A549 (cell line): ENCODE measurements at regions not wholly inside any gene's neighbourhood (a gene's known extent, or its start where the extent isn't known, plus 50 kb on each side); places are given as distances from the start of the nearest gene placed in this dataset.

Experiments used
- ATAC-seq, 2 experiments: fragments of 200-7000 bp in 1 of 2; fragments of >200 bp in 1 of 2; cut with Nextera tagmentation in 1 of 2; cut with Tn5 transposase in 1 of 2; 3 replicates each; pipeline versions ENCODE4 v1.8.0 to v1.9.1; 2018 to 2020; ENCODE audit warnings: mild to moderate bottlenecking in 1 of 2, moderate library complexity in 1 of 2
- CTCF ChIA-PET: fragments of 300-600 bp; sonication (Branson Sonifier 250); formaldehyde crosslinking; extraction: SDS; loops from one replicate; lab custom pipeline; 2021; ENCODE audit warnings: antibody characterized with exemption, inconsistent platforms; lab: Yijun Ruan, JAX
- POLR2A ChIA-PET: fragments of 350-600 bp; formaldehyde crosslinking; extraction: SDS; loops from one replicate; lab custom pipeline; 2021; ENCODE audit warnings: antibody characterized with exemption, inconsistent platforms; lab: Yijun Ruan, JAX
- DNase-seq, 2 experiments: peaks; one replicate each; pipeline versions ENCODE4 v3.0.0 to v3.0.0-alpha.2; 2011 to 2016; ENCODE audit warnings: low read depth in 1 of 2, low spot score in 1 of 2
- FAIRE-seq: peaks from 2 replicates; lab custom pipeline; 2011; peaks lifted over from hg19 to GRCh38; lab: Jason Lieb, UNC
- H3K27ac ChIP-seq, 2 experiments: fragments of >200 bp; sonication (Bioruptor Twin); formaldehyde crosslinking; 3 replicates each; pipeline ENCODE4 v1.5.1; 2016 to 2017
- H3K4me1 ChIP-seq: fragments of >200 bp; sonication (Bioruptor Twin); formaldehyde crosslinking; 3 replicates; pipeline ENCODE4 v1.6.1; 2016
- H3K4me2 ChIP-seq: fragments of >200 bp; sonication (Bioruptor Twin); formaldehyde crosslinking; 3 replicates; pipeline ENCODE4 v1.6.1; 2016
- H3K4me3 ChIP-seq: fragments of >200 bp; sonication (Bioruptor Twin); formaldehyde crosslinking; 3 replicates; pipeline ENCODE4 v1.5.1; 2016
- H3K9me3 ChIP-seq: fragments of >200 bp; sonication (Bioruptor Twin); formaldehyde crosslinking; 3 replicates; pipeline ENCODE4 v1.6.1; 2016
- CBX2 ChIP-seq: fragments of 200-600 bp; sonication (generic); IDR thresholded peaks from 2 replicates; pipeline ENCODE4 v1.6.1; 2016; ENCODE audit warnings: low read depth, mild to moderate bottlenecking, borderline replicate concordance
- CEBPB ChIP-seq, 2 experiments: fragments of >200 bp in 1 of 2; sonication (Bioruptor Twin) in 1 of 2; formaldehyde crosslinking in 1 of 2; IDR thresholded peaks; 2 replicates each; pipeline ENCODE4 v1.6.1; 2012 to 2016
- CHD2 ChIP-seq: fragments of 150-350 bp; IDR thresholded peaks from 2 replicates; pipeline ENCODE4 v1.6.1; 2014; ENCODE audit warnings: low read length; ENCODE audit not compliant: partially characterized antibody
- CHD4 ChIP-seq: fragments of 200-600 bp; sonication (generic); IDR thresholded peaks from 2 replicates; pipeline ENCODE4 v1.6.1; 2016; ENCODE audit warnings: antibody characterized with exemption, mild to moderate bottlenecking, borderline replicate concordance
- EHF ChIP-seq: fragments of 250-450 bp; sonication (Bioruptor Pico); IDR thresholded peaks from 2 replicates; pipeline ENCODE4 v1.5.0; 2020; ENCODE audit warnings: mild to moderate bottlenecking
- EP300 ChIP-seq, 2 experiments: fragments of >200 bp; sonication (Bioruptor Twin); formaldehyde crosslinking; IDR thresholded peaks; 2 replicates in 1 of 2; 3 replicates in 1 of 2; pipeline ENCODE4 v1.6.1; 2016 to 2017
- ESRRA ChIP-seq: fragments of 150-350 bp; IDR thresholded peaks from 2 replicates; pipeline ENCODE4 v1.6.1; 2014; ENCODE audit warnings: mild to moderate bottlenecking, low read length, borderline replicate concordance
- FOSB ChIP-seq: fragments of 250-450 bp; sonication (Bioruptor Pico); IDR thresholded peaks from 2 replicates; pipeline ENCODE4 v1.5.0; 2020; ENCODE audit warnings: mild to moderate bottlenecking, moderate library complexity
- GATA3 ChIP-seq: IDR thresholded peaks from 2 replicates; pipeline ENCODE4 v1.6.1; 2012; ENCODE audit warnings: borderline replicate concordance
- HDAC2 ChIP-seq: fragments of 200-600 bp; sonication (generic); IDR thresholded peaks from 2 replicates; pipeline ENCODE4 v1.6.1; 2016
- HEYL ChIP-seq: fragments of 250-450 bp; sonication (Bioruptor Pico); IDR thresholded peaks from 2 replicates; pipeline ENCODE4 v1.8.0; 2021; ENCODE audit warnings: mild to moderate bottlenecking, moderate library complexity
- HOXA7 ChIP-seq: fragments of 250-450 bp; sonication (Bioruptor Pico); IDR thresholded peaks from 2 replicates; pipeline ENCODE4 v1.5.0; 2020; ENCODE audit warnings: mild to moderate bottlenecking, moderate library complexity
- HOXB13 ChIP-seq: fragments of 250-450 bp; sonication (Bioruptor Pico); IDR thresholded peaks from 2 replicates; pipeline ENCODE4 v1.5.0; 2020; ENCODE audit warnings: low read depth, mild to moderate bottlenecking, moderate library complexity
- HOXB5 ChIP-seq: fragments of 250-450 bp; sonication (Bioruptor Pico); IDR thresholded peaks from 2 replicates; pipeline ENCODE4 v1.5.0; 2020; ENCODE audit warnings: mild to moderate bottlenecking, moderate library complexity
- JUN ChIP-seq, 2 experiments: fragments of >200 bp; sonication (Bioruptor Twin); formaldehyde crosslinking; IDR thresholded peaks; 2 replicates in 1 of 2; 3 replicates in 1 of 2; pipeline ENCODE4 v1.6.1; 2016 to 2017
- NPAS2 ChIP-seq: fragments of 250-450 bp; sonication (Bioruptor Pico); IDR thresholded peaks from 2 replicates; pipeline ENCODE4 v1.8.0; 2022; ENCODE audit warnings: mild to moderate bottlenecking, moderate library complexity, borderline replicate concordance
- PHF8 ChIP-seq: fragments of 200-600 bp; sonication (generic); IDR thresholded peaks from 2 replicates; pipeline ENCODE4 v1.6.1; 2016; ENCODE audit warnings: low read depth, mild to moderate bottlenecking, antibody characterized with exemption, moderate library complexity, borderline replicate concordance
- POLR2AphosphoS2 ChIP-seq: conservative IDR thresholded peaks from 2 replicates; pipeline ENCODE4 v1.6.1; 2012; ENCODE audit warnings: low read length, improper control_type of control experiment, inconsistent platforms
- RARB ChIP-seq: fragments of 250-450 bp; sonication (Bioruptor Pico); IDR thresholded peaks from 2 replicates; pipeline ENCODE4 v1.8.0; 2021; ENCODE audit warnings: mild to moderate bottlenecking, moderate library complexity
- RFX5 ChIP-seq: fragments of 450-650 bp; IDR thresholded peaks from 2 replicates; pipeline ENCODE4 v1.7.1; 2014; ENCODE audit warnings: antibody characterized with exemption, mild to moderate bottlenecking, moderate library complexity
- SREBF2 ChIP-seq: fragments of 450-650 bp; IDR thresholded peaks from 2 replicates; pipeline ENCODE4 v1.6.1; 2014; ENCODE audit warnings: mild to moderate bottlenecking, moderate library complexity
- TFCP2L1 ChIP-seq: fragments of 250-450 bp; sonication (Bioruptor Pico); IDR thresholded peaks from 2 replicates; pipeline ENCODE4 v1.5.0; 2021; ENCODE audit warnings: mild to moderate bottlenecking
- ZNF302 ChIP-seq: fragments of 250-450 bp; sonication (Bioruptor Pico); IDR thresholded peaks from 2 replicates; pipeline ENCODE4 v1.9.0; 2021; ENCODE audit warnings: inconsistent platforms, mild to moderate bottlenecking, moderate library complexity
- WGBS: methylation state at CpG from one replicate; pipeline ENCODE4 v1.1.6; 2017; ENCODE audit errors: missing lambda C conversion rate; 5-methylcytosine and 5-hydroxymethylcytosine counted together
- TF ChIP-seq, protein P1 (sequence below): fragments of >200 bp; sonication (Bioruptor Twin); formaldehyde crosslinking; IDR thresholded peaks from 3 replicates; pipeline ENCODE4 v1.6.1; 2016
- TF ChIP-seq, protein P2 (sequence below): IDR thresholded peaks from 2 replicates; pipeline ENCODE4 v1.6.1; 2012; ENCODE audit warnings: low read depth, borderline replicate concordance
- TF ChIP-seq, protein P3 (sequence below): fragments of >200 bp; sonication (Bioruptor Twin); formaldehyde crosslinking; IDR thresholded peaks from 2 replicates; pipeline ENCODE4 v1.6.1; 2016
- TF ChIP-seq, protein P4 (sequence below): fragments of 450-650 bp; IDR thresholded peaks from 2 replicates; pipeline ENCODE4 v1.6.1; 2014; ENCODE audit warnings: antibody characterized with exemption
- TF ChIP-seq, protein P5 (sequence below): IDR thresholded peaks from 2 replicates; pipeline ENCODE4 v1.6.1; 2012

DNA sequence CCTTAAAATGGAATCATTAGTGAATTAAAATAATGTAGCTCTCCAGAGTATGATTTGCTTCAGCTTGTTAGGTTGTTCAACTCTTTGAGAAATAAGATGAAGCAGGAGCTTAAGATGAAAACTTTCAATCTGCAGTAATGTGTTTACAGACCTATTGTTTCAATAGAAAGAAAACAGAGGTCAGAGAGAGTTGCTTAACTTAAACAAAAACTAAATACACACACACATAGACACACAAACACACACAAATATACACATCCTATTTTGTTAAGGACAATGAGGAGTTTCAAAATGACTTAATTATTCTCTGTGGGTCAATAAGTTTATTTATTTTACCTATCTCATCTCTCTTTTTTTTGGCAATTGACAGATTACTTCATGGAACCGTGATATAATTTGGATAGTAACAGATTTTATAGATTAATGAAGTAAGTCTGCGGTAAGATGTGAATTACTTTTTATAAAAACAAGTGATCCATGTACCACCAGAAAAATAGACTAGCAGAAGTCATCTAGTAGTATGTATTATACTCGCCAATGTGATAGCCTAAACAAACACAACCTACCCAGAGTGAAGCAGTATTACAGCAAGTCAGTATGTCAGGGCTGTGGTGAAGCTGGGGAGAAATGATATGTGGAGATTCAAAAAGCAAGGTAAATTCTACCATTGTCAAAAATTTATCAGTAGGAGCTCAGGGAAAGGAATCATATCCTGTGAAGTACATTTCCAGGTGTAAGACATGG, 76.7 kb upstream of the DCBLD2 start:
- no peak for TF ChIP-seq FOSB (CRISPR knock-in tag)
- TF ChIP-seq, protein P1, sequence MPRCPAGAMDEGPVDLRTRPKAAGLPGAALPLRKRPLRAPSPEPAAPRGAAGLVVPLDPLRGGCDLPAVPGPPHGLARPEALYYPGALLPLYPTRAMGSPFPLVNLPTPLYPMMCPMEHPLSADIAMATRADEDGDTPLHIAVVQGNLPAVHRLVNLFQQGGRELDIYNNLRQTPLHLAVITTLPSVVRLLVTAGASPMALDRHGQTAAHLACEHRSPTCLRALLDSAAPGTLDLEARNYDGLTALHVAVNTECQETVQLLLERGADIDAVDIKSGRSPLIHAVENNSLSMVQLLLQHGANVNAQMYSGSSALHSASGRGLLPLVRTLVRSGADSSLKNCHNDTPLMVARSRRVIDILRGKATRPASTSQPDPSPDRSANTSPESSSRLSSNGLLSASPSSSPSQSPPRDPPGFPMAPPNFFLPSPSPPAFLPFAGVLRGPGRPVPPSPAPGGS = no peak
- no peak for TF ChIP-seq PHF8
- TF ChIP-seq RFX5 = no peak
- TF ChIP-seq CEBPB (IDR thresholded peaks at IDR 0.05) = peak; percentile 21 to 50; a peak in 3 of 4 replicates
- TF ChIP-seq CBX2 = no peak
- no peak for TF ChIP-seq CHD2
- TF ChIP-seq EHF (CRISPR knock-in tag) = no peak
- TF ChIP-seq CHD4 = no peak
- TF ChIP-seq HOXA7 (CRISPR knock-in tag) = no peak
- no peak for TF ChIP-seq POLR2AphosphoS2
- TF ChIP-seq JUN (IDR thresholded peaks at IDR 0.05) = 0 out of 5 replicates have a peak, but pooled peaks of 1 of the 2 experiments have one; percentile 24
- TF ChIP-seq RARB (CRISPR knock-in tag) = no peak
- TF ChIP-seq GATA3 = peak; percentile 61; the same call in 1 of the 2 replicates
- ATAC-seq (peak; percentile 53 to 64; a peak in 4 of 6 replicates), FAIRE-seq (no peak), DNase-seq (no peak)
- 7% methylated on average over 3 of the region's 3 CpGs for WGBS
- H3K27ac ChIP-seq = peak overlapping the region; percentile 86 to 97
- POLR2A ChIA-PET = interaction anchor here (1.3 to 2.9 kb wide), 2 partner anchors 12 to 77 kb away, joined by 5 to 17 read pairs; partner anchors contain the start of gene DCBLD2
- H3K4me3 ChIP-seq = 0 out of 3 replicates have a peak overlapping the region, but pooled peaks have one; percentile 5
- H3K9me3 ChIP-seq = peaks cover 25% of the 10 kb centered on the region; the same call in 1 of the 3 replicates
- CTCF ChIA-PET = interaction anchor here (0.8 to 1.6 kb wide), 5 partner anchors 12 to 376 kb away, joined by 3 to 5 read pairs (median 4); partner anchors contain the start of gene DCBLD2
- H3K4me1 ChIP-seq = peaks cover 52% of the 10 kb centered on the region
- H3K4me2 ChIP-seq = peak overlapping the region; percentile 92

DNA sequence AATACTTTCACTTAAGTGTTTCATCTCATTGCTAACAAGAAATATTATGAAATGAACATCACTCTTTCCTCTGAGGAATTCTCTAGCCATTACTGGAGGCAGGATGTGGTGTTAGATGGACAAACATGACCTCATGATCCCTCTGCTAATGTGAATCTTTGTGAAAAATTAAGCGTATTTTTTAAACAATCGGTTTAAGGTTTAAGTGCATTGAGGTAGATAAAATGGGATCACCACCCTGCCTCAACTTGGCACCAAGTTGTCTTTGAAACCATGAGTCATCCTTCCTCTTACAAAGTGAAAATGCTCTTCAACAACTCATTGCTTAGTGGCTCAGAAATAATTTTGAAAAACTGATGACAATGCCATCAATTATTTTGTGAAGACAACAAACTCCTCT, 76.0 kb upstream of the DCBLD2 start:
- FAIRE-seq (peak; percentile 99), DNase-seq (peak in 1 of 2 experiments; percentile 89), ATAC-seq (peak; percentile 57 to 69)
- Histone ChIP-seq H3K27ac (peak overlapping the region; percentile 86 to 97), H3K4me3 (no peak overlapping the region), H3K4me1 (peaks cover 50% of the 10 kb centered on the region), H3K9me3 (peaks cover 25% of the 10 kb centered on the region; the same call in 1 of the 3 replicates), H3K4me2 (peak overlapping the region; percentile 92)
- CTCF ChIA-PET = interaction anchor here (1.2 kb wide), 1 partner anchor 76 kb away, joined by 5 read pairs; the partner anchor contains the start of gene DCBLD2
- 0% methylated on average over 2 of the region's 2 CpGs for WGBS
- POLR2A ChIA-PET = interaction anchor here (2.9 kb wide), 1 partner anchor 76 kb away, joined by 17 read pairs; the partner anchor contains the start of gene DCBLD2
- TF ChIP-seq CHD2 = no peak
- TF ChIP-seq, protein P2, sequence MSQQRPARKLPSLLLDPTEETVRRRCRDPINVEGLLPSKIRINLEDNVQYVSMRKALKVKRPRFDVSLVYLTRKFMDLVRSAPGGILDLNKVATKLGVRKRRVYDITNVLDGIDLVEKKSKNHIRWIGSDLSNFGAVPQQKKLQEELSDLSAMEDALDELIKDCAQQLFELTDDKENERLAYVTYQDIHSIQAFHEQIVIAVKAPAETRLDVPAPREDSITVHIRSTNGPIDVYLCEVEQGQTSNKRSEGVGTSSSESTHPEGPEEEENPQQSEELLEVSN = no peak
- TF ChIP-seq, protein P3, sequence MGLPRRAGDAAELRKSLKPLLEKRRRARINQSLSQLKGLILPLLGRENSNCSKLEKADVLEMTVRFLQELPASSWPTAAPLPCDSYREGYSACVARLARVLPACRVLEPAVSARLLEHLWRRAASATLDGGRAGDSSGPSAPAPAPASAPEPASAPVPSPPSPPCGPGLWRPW = no peak
- TF ChIP-seq, protein P1 = 0 out of 3 replicates have a peak, but pooled peaks have one; percentile 65
- TF ChIP-seq NPAS2 = no peak
- peak; percentile 74 to 90; a peak in 4 of 5 replicates for TF ChIP-seq EP300 (IDR thresholded peaks at IDR 0.05)
- peak; percentile 50 to 72; a peak in 2 of 4 replicates for TF ChIP-seq CEBPB (IDR thresholded peaks at IDR 0.05)
- TF ChIP-seq ESRRA = no peak
- TF ChIP-seq HOXB5 = peak; percentile 58; the same call in 1 of the 2 replicates
- TF ChIP-seq, protein P4, sequence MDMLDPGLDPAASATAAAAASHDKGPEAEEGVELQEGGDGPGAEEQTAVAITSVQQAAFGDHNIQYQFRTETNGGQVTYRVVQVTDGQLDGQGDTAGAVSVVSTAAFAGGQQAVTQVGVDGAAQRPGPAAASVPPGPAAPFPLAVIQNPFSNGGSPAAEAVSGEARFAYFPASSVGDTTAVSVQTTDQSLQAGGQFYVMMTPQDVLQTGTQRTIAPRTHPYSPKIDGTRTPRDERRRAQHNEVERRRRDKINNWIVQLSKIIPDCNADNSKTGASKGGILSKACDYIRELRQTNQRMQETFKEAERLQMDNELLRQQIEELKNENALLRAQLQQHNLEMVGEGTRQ = no peak
- TF ChIP-seq HDAC2 = no peak
- peak; percentile 87 for TF ChIP-seq GATA3
- no peak for TF ChIP-seq ZNF302 (CRISPR knock-in tag)
- no peak for TF ChIP-seq TFCP2L1 (CRISPR knock-in tag)
- no peak for TF ChIP-seq HEYL (CRISPR knock-in tag)
- TF ChIP-seq SREBF2 = no peak
- TF ChIP-seq, protein P5, sequence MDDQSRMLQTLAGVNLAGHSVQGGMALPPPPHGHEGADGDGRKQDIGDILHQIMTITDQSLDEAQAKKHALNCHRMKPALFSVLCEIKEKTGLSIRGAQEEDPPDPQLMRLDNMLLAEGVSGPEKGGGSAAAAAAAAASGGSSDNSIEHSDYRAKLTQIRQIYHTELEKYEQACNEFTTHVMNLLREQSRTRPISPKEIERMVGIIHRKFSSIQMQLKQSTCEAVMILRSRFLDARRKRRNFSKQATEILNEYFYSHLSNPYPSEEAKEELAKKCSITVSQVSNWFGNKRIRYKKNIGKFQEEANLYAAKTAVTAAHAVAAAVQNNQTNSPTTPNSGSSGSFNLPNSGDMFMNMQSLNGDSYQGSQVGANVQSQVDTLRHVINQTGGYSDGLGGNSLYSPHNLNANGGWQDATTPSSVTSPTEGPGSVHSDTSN = 0 out of 2 replicates have a peak, but pooled peaks have one; percentile 25
- no peak for TF ChIP-seq POLR2AphosphoS2
- TF ChIP-seq HOXB13 (CRISPR knock-in tag) = no peak; the same call in 1 of the 2 replicates
